Suprapubic skin (tissue), 4 donors: ENCODE measurements at regions not wholly inside any gene's neighbourhood (a gene's known extent, or its start where the extent isn't known, plus 50 kb on each side); places are given as distances from the start of the nearest gene placed in this dataset.
"Not testable (repeated sequence)": the region's sequence is repeated elsewhere in the genome, so short reads cannot be mapped to it uniquely, and the experiment has no call there.

Source experiments
- DNase-seq, 2 donors: peaks; one replicate each; pipeline ENCODE4 v3.0.0-alpha.2; 2019; ENCODE audit warnings: low spot score in 2 of 2
- H3K27ac ChIP-seq: fragments of 200-600 bp; sonication (generic); one replicate; pipeline ENCODE4 v1.5.1; 2019
- H3K27me3 ChIP-seq: fragments of 200-600 bp; sonication (generic); one replicate; pipeline ENCODE4 v1.5.1; 2019
- H3K36me3 ChIP-seq: fragments of 200-600 bp; sonication (generic); one replicate; pipeline ENCODE4 v1.5.1; 2019
- H3K4me1 ChIP-seq: fragments of 200-600 bp; sonication (generic); one replicate; pipeline ENCODE4 v1.5.1; 2019
- H3K4me3 ChIP-seq: fragments of 200-600 bp; sonication (generic); one replicate; pipeline ENCODE4 v1.5.1; 2019; ENCODE audit warnings: mild to moderate bottlenecking
- H3K9me3 ChIP-seq: fragments of 200-600 bp; sonication (generic); one replicate; pipeline ENCODE4 v1.5.1; 2019
- EP300 ChIP-seq: sonication (generic); formaldehyde crosslinking; IDR thresholded peaks from one replicate; pipeline ENCODE4 v1.6.1; 2017; ENCODE audit warnings: antibody characterized with exemption
- POLR2A ChIP-seq, 2 donors: fragments of 450-650 bp; IDR thresholded peaks; one replicate each; pipeline ENCODE4 v1.6.1; 2017; ENCODE audit warnings: antibody characterized with exemption in 2 of 2, mild to moderate bottlenecking in 2 of 2, moderate library complexity in 2 of 2
- POLR2AphosphoS5 ChIP-seq, 3 donors: sonication (generic); formaldehyde crosslinking; IDR thresholded peaks; one replicate each; pipeline ENCODE4 v1.6.1; 2017; ENCODE audit warnings: antibody characterized with exemption in 3 of 3
- WGBS: methylation state at CpG from one replicate; pipeline ENCODE4 v1.1.5; 2018; 5-methylcytosine and 5-hydroxymethylcytosine counted together
- TF ChIP-seq, protein P1 (sequence below), 2 donors: fragments of 200-600 bp in 1 of 2; fragments of 450-650 bp in 1 of 2; sonication (generic) in 1 of 2; IDR thresholded peaks; one replicate each; pipeline ENCODE4 v1.5.1; 2016 to 2019; ENCODE audit warnings: antibody characterized with exemption in 2 of 2, mild to moderate bottlenecking in 1 of 2, moderate library complexity in 1 of 2

DNA sequence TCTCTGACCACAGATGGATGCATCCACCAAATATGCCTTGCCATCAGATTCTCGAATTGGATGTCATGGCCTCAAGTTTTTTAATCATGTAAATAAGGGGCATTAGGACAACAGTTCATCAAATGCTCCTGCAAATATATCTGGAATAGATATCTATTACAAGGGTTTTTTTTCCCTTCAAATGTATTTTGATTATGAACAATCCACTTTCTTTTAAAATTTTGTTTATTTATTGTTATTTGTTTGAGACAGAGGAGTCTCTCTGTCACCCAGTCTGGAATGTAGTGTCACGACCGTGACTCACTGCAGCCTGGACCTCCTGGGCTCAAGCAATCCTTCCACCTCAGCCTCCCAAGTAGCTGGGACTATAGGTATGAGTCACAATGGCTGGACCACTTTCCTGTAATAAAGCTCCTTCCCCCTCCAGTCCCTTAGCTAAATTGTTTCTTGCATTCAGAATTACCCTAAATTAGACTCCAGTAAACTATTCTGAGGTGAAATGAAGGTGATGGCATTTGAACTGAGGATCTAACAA is 1412.1 kb downstream of the EFNA5 start:
- Histone ChIP-seq H3K4me3 (no peak overlapping the region), H3K27me3 (no peaks in the 10 kb centered on the region), H3K4me1 (no peaks in the 10 kb centered on the region), H3K36me3 (no peaks in the 10 kb centered on the region), H3K27ac (no peak overlapping the region), H3K9me3 (no peaks in the 10 kb centered on the region)
- TF ChIP-seq, protein P1, sequence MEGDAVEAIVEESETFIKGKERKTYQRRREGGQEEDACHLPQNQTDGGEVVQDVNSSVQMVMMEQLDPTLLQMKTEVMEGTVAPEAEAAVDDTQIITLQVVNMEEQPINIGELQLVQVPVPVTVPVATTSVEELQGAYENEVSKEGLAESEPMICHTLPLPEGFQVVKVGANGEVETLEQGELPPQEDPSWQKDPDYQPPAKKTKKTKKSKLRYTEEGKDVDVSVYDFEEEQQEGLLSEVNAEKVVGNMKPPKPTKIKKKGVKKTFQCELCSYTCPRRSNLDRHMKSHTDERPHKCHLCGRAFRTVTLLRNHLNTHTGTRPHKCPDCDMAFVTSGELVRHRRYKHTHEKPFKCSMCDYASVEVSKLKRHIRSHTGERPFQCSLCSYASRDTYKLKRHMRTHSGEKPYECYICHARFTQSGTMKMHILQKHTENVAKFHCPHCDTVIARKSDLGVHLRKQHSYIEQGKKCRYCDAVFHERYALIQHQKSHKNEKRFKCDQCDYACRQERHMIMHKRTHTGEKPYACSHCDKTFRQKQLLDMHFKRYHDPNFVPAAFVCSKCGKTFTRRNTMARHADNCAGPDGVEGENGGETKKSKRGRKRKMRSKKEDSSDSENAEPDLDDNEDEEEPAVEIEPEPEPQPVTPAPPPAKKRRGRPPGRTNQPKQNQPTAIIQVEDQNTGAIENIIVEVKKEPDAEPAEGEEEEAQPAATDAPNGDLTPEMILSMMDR (IDR thresholded peaks at IDR 0.05), result no peak
- no peak for TF ChIP-seq EP300
- no peak for TF ChIP-seq POLR2AphosphoS5 (IDR thresholded peaks at IDR 0.05)
- TF ChIP-seq POLR2A (IDR thresholded peaks at IDR 0.05), result no peak
- 91% methylated on average over 3 of the region's 3 CpGs for WGBS
- DNase-seq, result no peak

- Histone ChIP-seq H3K9me3 (no peaks in the 10 kb centered on the region), H3K36me3 (no peaks in the 10 kb centered on the region), H3K4me1 (no peaks in the 10 kb centered on the region), H3K27ac (no peak overlapping the region), H3K27me3 (no peaks in the 10 kb centered on the region), H3K4me3 (no peak overlapping the region)
- DNase-seq, result no peak
- WGBS, result 86% methylated on average over 1 of the region's 1 CpG
- TF ChIP-seq POLR2AphosphoS5 (IDR thresholded peaks at IDR 0.05), result no peak
- no peak for TF ChIP-seq POLR2A (IDR thresholded peaks at IDR 0.05)
- TF ChIP-seq, protein P1 (IDR thresholded peaks at IDR 0.05), result no peak
- TF ChIP-seq EP300, result no peak
Observed at GRCh38 chr5:106254784-106255183, 1416.0 kb downstream of the EFNA5 start.

DNA sequence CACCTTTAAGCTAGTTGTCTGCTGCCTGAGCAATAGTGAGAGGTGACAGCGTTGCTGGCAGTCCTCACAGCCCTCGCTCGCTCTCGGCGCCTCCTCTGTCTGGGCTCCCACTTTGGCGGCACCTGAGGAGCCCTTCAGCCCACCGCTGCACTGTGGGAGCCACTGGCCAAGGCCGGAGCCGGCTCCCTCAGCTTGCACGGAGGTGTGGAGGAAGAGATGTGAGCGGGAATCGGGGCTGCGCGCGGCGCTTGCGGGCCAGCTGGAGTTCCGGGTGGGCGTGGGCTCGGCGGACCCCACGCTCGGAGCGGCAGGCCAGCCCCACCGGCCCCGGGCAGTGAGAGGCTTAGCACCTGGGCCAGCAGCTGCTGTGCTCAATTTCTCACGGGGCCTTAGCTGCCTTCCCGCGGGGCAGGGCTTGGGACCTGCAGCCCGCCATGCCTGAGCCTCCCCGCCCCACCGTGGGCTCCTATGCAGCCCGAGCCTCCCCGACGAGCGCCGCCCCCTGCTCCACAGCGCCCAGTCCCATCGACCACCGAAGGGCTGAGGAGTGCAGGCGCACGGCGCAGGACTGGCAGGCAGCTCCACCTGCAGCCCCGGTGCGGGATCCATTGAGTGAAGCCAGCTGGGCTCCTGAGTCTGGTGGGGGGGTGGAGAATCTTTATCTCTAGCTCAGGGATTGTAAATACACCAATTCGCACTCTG is 1424.5 kb downstream of the EFNA5 start:
- not testable (repeated sequence) for H3K36me3 ChIP-seq, H3K4me1 ChIP-seq, H3K9me3 ChIP-seq, H3K27me3 ChIP-seq, H3K27ac ChIP-seq, DNase-seq, H3K4me3 ChIP-seq
- WGBS, result 95% methylated on average over 16 of the region's 46 CpGs

- Histone ChIP-seq H3K9me3 (no peaks in the 10 kb centered on the region), H3K27ac (no peak overlapping the region), H3K36me3 (no peaks in the 10 kb centered on the region), H3K4me1 (no peaks in the 10 kb centered on the region), H3K27me3 (no peaks in the 10 kb centered on the region), H3K4me3 (no peak overlapping the region)
- no peak for TF ChIP-seq POLR2A (IDR thresholded peaks at IDR 0.05)
- no peak for TF ChIP-seq EP300
- TF ChIP-seq, protein P1 (IDR thresholded peaks at IDR 0.05), result no peak
- no peak for TF ChIP-seq POLR2AphosphoS5 (IDR thresholded peaks at IDR 0.05)
- DNase-seq, result no peak
Observed at GRCh38 chr5:106241409-106241808, 1429.3 kb downstream of the EFNA5 start.

DNA sequence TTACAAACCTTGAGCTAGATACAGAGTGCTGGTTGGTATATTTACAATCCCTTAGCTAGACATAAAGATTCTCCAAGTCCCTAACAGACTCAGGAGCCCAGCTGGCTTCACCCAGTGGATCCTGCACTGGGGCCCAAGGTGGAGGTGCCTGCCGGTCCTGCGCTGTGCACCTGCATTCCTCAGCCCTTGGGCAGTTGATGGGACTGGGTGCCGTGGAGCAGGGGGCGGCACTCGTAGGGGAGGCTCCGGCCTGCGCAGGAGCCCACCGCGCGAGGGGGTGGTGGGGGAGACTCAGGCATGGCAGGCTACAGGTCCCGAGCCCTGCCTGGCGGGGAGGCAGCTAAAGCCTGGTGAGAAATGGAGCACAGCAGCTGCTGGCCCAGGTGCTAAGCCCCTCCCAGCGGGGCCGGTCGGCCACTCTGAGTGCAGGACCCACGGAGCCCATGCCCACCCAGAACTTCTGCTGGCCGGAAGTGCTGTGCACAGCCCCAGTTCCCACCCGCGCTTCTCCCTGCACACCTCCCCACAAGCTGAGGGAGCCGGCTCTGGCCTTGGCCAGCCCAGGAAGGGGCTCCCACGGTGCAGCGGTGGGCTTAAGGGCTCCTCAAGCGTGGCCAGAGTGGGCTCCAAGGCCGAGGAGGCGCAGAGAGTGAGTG is 1464.7 kb downstream of the EFNA5 start:
- TF ChIP-seq, protein P1 (IDR thresholded peaks at IDR 0.05), result no peak
- TF ChIP-seq POLR2AphosphoS5 (IDR thresholded peaks at IDR 0.05) (no peak), EP300 (no peak), POLR2A (IDR thresholded peaks at IDR 0.05) (no peak)
- H3K4me1 ChIP-seq, result no peaks in the 10 kb centered on the region
- no peak overlapping the region for H3K4me3 ChIP-seq
- H3K27ac ChIP-seq, result no peak overlapping the region
- H3K36me3 ChIP-seq, result no peaks in the 10 kb centered on the region
- no peaks in the 10 kb centered on the region for H3K27me3 ChIP-seq
- 93% methylated on average over 20 of the region's 25 CpGs for WGBS
- DNase-seq, result no peak
- no peaks in the 10 kb centered on the region for H3K9me3 ChIP-seq
